ENCODE measurements at regions not wholly inside any gene's neighbourhood (a gene's known extent, or its start where the extent isn't known, plus 50 kb on each side); places are given as distances from the start of the nearest gene placed in this dataset.
A peak's percentile ranks its signal among the peaks of the same experiment; 100 is the strongest.

DNA sequence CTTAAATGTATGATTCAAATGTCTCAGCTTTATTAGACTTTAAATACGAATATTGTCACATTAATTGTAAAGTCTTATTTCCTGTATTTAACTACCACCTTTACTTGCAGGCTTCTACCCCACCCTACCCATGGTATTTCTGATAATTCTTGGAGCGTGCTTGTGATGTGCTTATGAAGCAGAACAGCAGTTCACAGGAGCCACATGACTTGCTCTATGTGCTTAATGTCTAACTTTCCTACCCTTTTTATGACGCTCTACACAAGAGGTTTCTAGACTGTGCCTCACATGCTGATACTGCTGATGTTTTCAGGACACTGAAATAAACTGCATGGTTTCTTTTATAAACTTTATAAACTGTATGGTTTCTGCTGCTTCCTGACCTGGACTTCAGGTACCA lies 553.5 kb upstream of the CCDC54 start:
- H3K9me3 ChIP-seq = no peaks in the 10 kb centered on the region
- H3K36me3 ChIP-seq (replicated peaks in 1 of 2; ENCODE audit: control insufficient read depth in 1 of 2, insufficient read depth in 2 of 2, low read length in 1 of 2) = no peaks in the 10 kb centered on the region
- peaks cover 18% of the 10 kb centered on the region for H3F3A ChIP-seq (replicated peaks; ENCODE audit: insufficient read depth)
- ChIA-PET CTCF (no interaction called here), POLR2A (no interaction called here)
- 82% methylated on average over 3 of the region's 3 CpGs for WGBS (ENCODE audit: low lambda C conversion rate)
- no peaks in the 10 kb centered on the region for H3K27me3 ChIP-seq (ENCODE audit: insufficient read depth)
- no peak overlapping the region for H3K4me2 ChIP-seq
- no peak overlapping the region for H3K4me3 ChIP-seq (ENCODE audit: low read depth in 2 of 2, low read length in 1 of 2)
- H3K27ac ChIP-seq (ENCODE audit: low read depth in 2 of 2, low read length in 1 of 2) = no peak overlapping the region
- H3K9me2 ChIP-seq = no peaks in the 10 kb centered on the region
- no peaks in the 10 kb centered on the region for H3K79me2 ChIP-seq (ENCODE audit: insufficient read depth)
- DNase-seq = no peak
- peaks cover 19 to 38% of the 10 kb centered on the region in 2 experiments; a peak in 3 of 4 replicates for H3K4me1 ChIP-seq (ENCODE audit: control insufficient read depth in 1 of 2, insufficient read depth in 2 of 2, low read depth in 1 of 2, low read length in 1 of 2)
- H2AFZ ChIP-seq (ENCODE audit: low read depth) = no peak overlapping the region
- H4K20me1 ChIP-seq (ENCODE audit: insufficient read depth) = no peaks in the 10 kb centered on the region
- no peak overlapping the region for H3K9ac ChIP-seq
- TF ChIP-seq FOSL2 (IDR thresholded peaks at IDR 0.05; ENCODE audit: borderline replicate concordance, low read depth) = no peak
- TF ChIP-seq MXI1 (IDR thresholded peaks at IDR 0.05; ENCODE audit: low read depth, low read length) = no peak
- no peak for TF ChIP-seq EP300 (IDR thresholded peaks at IDR 0.05; ENCODE audit: borderline replicate concordance in 1 of 2, low read depth in 1 of 2, low read length in 1 of 2)
- no peak for TF ChIP-seq EZH2phosphoT487 (IDR thresholded peaks at IDR 0.05; ENCODE audit: borderline replicate concordance, low read depth)
- TF ChIP-seq FOXM1 (IDR thresholded peaks at IDR 0.05; ENCODE audit: low read depth) = no peak
- TF ChIP-seq, protein P1, sequence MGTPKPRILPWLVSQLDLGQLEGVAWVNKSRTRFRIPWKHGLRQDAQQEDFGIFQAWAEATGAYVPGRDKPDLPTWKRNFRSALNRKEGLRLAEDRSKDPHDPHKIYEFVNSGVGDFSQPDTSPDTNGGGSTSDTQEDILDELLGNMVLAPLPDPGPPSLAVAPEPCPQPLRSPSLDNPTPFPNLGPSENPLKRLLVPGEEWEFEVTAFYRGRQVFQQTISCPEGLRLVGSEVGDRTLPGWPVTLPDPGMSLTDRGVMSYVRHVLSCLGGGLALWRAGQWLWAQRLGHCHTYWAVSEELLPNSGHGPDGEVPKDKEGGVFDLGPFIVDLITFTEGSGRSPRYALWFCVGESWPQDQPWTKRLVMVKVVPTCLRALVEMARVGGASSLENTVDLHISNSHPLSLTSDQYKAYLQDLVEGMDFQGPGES (IDR thresholded peaks at IDR 0.05; ENCODE audit: low read depth, low read length) = no peak
- TF ChIP-seq RXRA (IDR thresholded peaks at IDR 0.05; ENCODE audit: borderline replicate concordance, low read depth) = no peak
- no peak for TF ChIP-seq TEAD4 (IDR thresholded peaks at IDR 0.05; ENCODE audit: borderline replicate concordance, insufficient read depth)
- TF ChIP-seq, protein P2, sequence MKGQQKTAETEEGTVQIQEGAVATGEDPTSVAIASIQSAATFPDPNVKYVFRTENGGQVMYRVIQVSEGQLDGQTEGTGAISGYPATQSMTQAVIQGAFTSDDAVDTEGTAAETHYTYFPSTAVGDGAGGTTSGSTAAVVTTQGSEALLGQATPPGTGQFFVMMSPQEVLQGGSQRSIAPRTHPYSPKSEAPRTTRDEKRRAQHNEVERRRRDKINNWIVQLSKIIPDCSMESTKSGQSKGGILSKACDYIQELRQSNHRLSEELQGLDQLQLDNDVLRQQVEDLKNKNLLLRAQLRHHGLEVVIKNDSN (IDR thresholded peaks at IDR 0.05; ENCODE audit: borderline replicate concordance, low read depth) = no peak
- TF ChIP-seq, protein P3, sequence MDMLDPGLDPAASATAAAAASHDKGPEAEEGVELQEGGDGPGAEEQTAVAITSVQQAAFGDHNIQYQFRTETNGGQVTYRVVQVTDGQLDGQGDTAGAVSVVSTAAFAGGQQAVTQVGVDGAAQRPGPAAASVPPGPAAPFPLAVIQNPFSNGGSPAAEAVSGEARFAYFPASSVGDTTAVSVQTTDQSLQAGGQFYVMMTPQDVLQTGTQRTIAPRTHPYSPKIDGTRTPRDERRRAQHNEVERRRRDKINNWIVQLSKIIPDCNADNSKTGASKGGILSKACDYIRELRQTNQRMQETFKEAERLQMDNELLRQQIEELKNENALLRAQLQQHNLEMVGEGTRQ (IDR thresholded peaks at IDR 0.05; ENCODE audit: borderline replicate concordance, low read depth, low read length) = no peak

DNA sequence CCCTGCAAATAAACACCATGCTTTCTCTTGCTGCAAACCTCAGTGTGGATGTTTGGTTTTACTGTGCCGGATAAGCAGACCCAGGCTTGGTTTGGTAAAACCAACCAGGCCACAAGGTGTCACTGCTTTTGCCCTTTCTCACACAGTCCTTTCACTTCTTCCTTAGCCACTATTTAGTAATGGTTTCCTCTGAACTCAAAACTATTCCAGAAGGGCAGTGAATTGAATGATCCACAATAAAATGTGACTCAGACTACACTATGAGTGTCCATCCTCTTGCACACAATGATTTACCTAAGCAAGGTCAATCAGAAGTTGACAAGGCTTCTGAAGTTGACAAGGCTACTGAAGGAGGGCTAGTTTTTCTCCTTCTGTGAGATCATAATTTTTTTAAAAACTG lies 552.4 kb upstream of the CCDC54 start:
- Histone ChIP-seq H3F3A (replicated peaks; ENCODE audit: insufficient read depth) (peaks cover 22% of the 10 kb centered on the region), H2AFZ (ENCODE audit: low read depth) (peak overlapping the region; percentile 30; the same call in 1 of the 2 replicates), H3K4me3 (ENCODE audit: low read depth in 2 of 2, low read length in 1 of 2) (no peak overlapping the region), H3K9me3 (no peaks in the 10 kb centered on the region), H3K36me3 (replicated peaks in 1 of 2; ENCODE audit: control insufficient read depth in 1 of 2, insufficient read depth in 2 of 2, low read length in 1 of 2) (no peaks in the 10 kb centered on the region), H3K27ac (ENCODE audit: low read depth in 2 of 2, low read length in 1 of 2) (peak overlapping the region in 1 of 2 experiments; percentile 75; a peak in 2 of 4 replicates), H4K20me1 (ENCODE audit: insufficient read depth) (no peaks in the 10 kb centered on the region), H3K4me2 (no peak overlapping the region), H3K79me2 (ENCODE audit: insufficient read depth) (no peaks in the 10 kb centered on the region), H3K4me1 (ENCODE audit: control insufficient read depth in 1 of 2, insufficient read depth in 2 of 2, low read depth in 1 of 2, low read length in 1 of 2) (peaks cover 19 to 38% of the 10 kb centered on the region in 2 experiments; a peak in 3 of 4 replicates), H3K27me3 (ENCODE audit: insufficient read depth) (no peaks in the 10 kb centered on the region), H3K9ac (no peak overlapping the region), H3K9me2 (no peaks in the 10 kb centered on the region)
- ChIA-PET CTCF (no interaction called here), POLR2A (no interaction called here)
- DNase-seq = no peak
- WGBS (ENCODE audit: low lambda C conversion rate) = 100% methylated on average over 1 of the region's 1 CpG
- no peak for TF ChIP-seq RCOR1 (IDR thresholded peaks at IDR 0.05; ENCODE audit: low read length)
- no peak for TF ChIP-seq FOXM1 (IDR thresholded peaks at IDR 0.05; ENCODE audit: low read depth)
- no peak for TF ChIP-seq CHD2 (IDR thresholded peaks at IDR 0.05; ENCODE audit: low read length, partially characterized antibody)
- TF ChIP-seq, protein P1 (IDR thresholded peaks at IDR 0.05; ENCODE audit: low read depth, low read length) = no peak
- TF ChIP-seq NRF1 (IDR thresholded peaks at IDR 0.05; ENCODE audit: low read depth, low read length) = no peak
- TF ChIP-seq, protein P4, sequence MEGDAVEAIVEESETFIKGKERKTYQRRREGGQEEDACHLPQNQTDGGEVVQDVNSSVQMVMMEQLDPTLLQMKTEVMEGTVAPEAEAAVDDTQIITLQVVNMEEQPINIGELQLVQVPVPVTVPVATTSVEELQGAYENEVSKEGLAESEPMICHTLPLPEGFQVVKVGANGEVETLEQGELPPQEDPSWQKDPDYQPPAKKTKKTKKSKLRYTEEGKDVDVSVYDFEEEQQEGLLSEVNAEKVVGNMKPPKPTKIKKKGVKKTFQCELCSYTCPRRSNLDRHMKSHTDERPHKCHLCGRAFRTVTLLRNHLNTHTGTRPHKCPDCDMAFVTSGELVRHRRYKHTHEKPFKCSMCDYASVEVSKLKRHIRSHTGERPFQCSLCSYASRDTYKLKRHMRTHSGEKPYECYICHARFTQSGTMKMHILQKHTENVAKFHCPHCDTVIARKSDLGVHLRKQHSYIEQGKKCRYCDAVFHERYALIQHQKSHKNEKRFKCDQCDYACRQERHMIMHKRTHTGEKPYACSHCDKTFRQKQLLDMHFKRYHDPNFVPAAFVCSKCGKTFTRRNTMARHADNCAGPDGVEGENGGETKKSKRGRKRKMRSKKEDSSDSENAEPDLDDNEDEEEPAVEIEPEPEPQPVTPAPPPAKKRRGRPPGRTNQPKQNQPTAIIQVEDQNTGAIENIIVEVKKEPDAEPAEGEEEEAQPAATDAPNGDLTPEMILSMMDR (IDR thresholded peaks at IDR 0.05) = peak; percentile 53
- TF ChIP-seq POLR2AphosphoS5 (IDR thresholded peaks at IDR 0.05; ENCODE audit: low read depth, low read length) = no peak
- TF ChIP-seq RAD21 (IDR thresholded peaks at IDR 0.05; ENCODE audit: low read length) = peak; percentile 55
- TF ChIP-seq ELF1 (IDR thresholded peaks at IDR 0.05) = no peak
- TF ChIP-seq, protein P5, sequence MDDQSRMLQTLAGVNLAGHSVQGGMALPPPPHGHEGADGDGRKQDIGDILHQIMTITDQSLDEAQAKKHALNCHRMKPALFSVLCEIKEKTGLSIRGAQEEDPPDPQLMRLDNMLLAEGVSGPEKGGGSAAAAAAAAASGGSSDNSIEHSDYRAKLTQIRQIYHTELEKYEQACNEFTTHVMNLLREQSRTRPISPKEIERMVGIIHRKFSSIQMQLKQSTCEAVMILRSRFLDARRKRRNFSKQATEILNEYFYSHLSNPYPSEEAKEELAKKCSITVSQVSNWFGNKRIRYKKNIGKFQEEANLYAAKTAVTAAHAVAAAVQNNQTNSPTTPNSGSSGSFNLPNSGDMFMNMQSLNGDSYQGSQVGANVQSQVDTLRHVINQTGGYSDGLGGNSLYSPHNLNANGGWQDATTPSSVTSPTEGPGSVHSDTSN (IDR thresholded peaks at IDR 0.05) = no peak
- no peak for TF ChIP-seq MXI1 (IDR thresholded peaks at IDR 0.05; ENCODE audit: low read depth, low read length)
- TF ChIP-seq SMC3 (IDR thresholded peaks at IDR 0.05; ENCODE audit: low read depth, low read length) = peak; percentile 45

Measured in SK-N-SH (cell line).